Smooth muscle cell (in vitro differentiated cells): ENCODE measurements at regions not wholly inside any gene's neighbourhood (a gene's known extent, or its start where the extent isn't known, plus 50 kb on each side); places are given as distances from the start of the nearest gene placed in this dataset.

Source experiments
- DNase-seq: peaks from one replicate; lab custom pipeline; 2025; ENCODE audit not compliant: unreplicated experiment; lab: John Stamatoyannopoulos, UW
- H2AFZ ChIP-seq: fragments of 200-600 bp; sonication (generic); 2 replicates; pipeline ENCODE4 v1.6.0; 2016; ENCODE audit warnings: antibody characterized with exemption, low read depth, mild to moderate bottlenecking
- H3F3A ChIP-seq: fragments of 200-600 bp; sonication (generic); 2 replicates; pipeline ENCODE4 v1.6.0; 2017; ENCODE audit warnings: antibody characterized with exemption, low read depth
- H3K27ac ChIP-seq: fragments of 200-600 bp; sonication (generic); 2 replicates; pipeline ENCODE4 v1.5.1; 2016; ENCODE audit warnings: low read depth, mild to moderate bottlenecking
- H3K27me3 ChIP-seq: fragments of 200-600 bp; sonication (generic); 2 replicates; pipeline ENCODE4 v1.6.1; 2016; ENCODE audit warnings: low read depth, mild to moderate bottlenecking
- H3K36me3 ChIP-seq: fragments of 200-600 bp; sonication (generic); 2 replicates; pipeline ENCODE4 v1.5.1; 2016; ENCODE audit warnings: low read depth
- H3K4me1 ChIP-seq: fragments of 200-600 bp; sonication (generic); 2 replicates; pipeline ENCODE4 v1.5.1; 2016; ENCODE audit warnings: low read depth
- H3K4me2 ChIP-seq: fragments of 200-600 bp; sonication (generic); 2 replicates; pipeline ENCODE4 v1.6.0; 2016; ENCODE audit warnings: mild to moderate bottlenecking
- H3K4me3 ChIP-seq: fragments of 200-600 bp; sonication (generic); 2 replicates; pipeline ENCODE4 v1.5.1; 2016; ENCODE audit warnings: mild to moderate bottlenecking
- H3K79me2 ChIP-seq: fragments of 200-600 bp; sonication (generic); 2 replicates; pipeline ENCODE4 v1.6.0; 2016; ENCODE audit warnings: low read depth, mild to moderate bottlenecking
- H3K9ac ChIP-seq: fragments of 200-600 bp; sonication (generic); 2 replicates; pipeline ENCODE4 v1.6.0; 2016; ENCODE audit warnings: low read depth
- H3K9me3 ChIP-seq: fragments of 200-600 bp; sonication (generic); replicated peaks from 2 replicates; pipeline ENCODE4 v1.5.1; 2016; ENCODE audit warnings: low read depth
- H4K20me1 ChIP-seq: fragments of 200-600 bp; sonication (generic); 2 replicates; pipeline ENCODE4 v1.6.0; 2016; ENCODE audit warnings: low read depth
- CTCF ChIP-seq: fragments of 200-600 bp; sonication (generic); IDR thresholded peaks from 2 replicates; pipeline ENCODE4 v1.5.1; 2017; ENCODE audit warnings: borderline replicate concordance, mild to moderate bottlenecking, antibody characterized with exemption; ENCODE audit not compliant: insufficient read depth, poor library complexity, severe bottlenecking
- WGBS: methylation state at CpG from one replicate; pipeline ENCODE4 v1.1.7; 2016; ENCODE audit warnings: low lambda C conversion rate; 5-methylcytosine and 5-hydroxymethylcytosine counted together

- Histone ChIP-seq H3K79me2 (no peaks in the 10 kb centered on the region), H3K4me2 (peak overlapping the region; percentile 17), H3K4me3 (no peak overlapping the region), H3K9ac (peak overlapping the region; percentile 72), H3K27me3 (no peaks in the 10 kb centered on the region), H3K27ac (peak overlapping the region; percentile 94), H3K4me1 (peaks cover 9% of the 10 kb centered on the region), H3F3A (peaks cover 16% of the 10 kb centered on the region), H2AFZ (peak overlapping the region; percentile 70), H3K9me3 (no peaks in the 10 kb centered on the region), H3K36me3 (no peaks in the 10 kb centered on the region), H4K20me1 (no peaks in the 10 kb centered on the region)
- 44% methylated on average over 6 of the region's 6 CpGs for WGBS
- no peak for TF ChIP-seq CTCF
- DNase-seq = no peak
Observed at GRCh38 chr9:91486699-91487497, 63.3 kb upstream of the NFIL3 start.

GRCh38 chr9:91485006-91485405, 61.4 kb upstream of the NFIL3 start:
- no peak overlapping the region for H3K4me3 ChIP-seq
- WGBS = 97% methylated on average over 5 of the region's 5 CpGs
- H4K20me1 ChIP-seq = no peaks in the 10 kb centered on the region
- H3K4me1 ChIP-seq = peaks cover 9% of the 10 kb centered on the region
- no peaks in the 10 kb centered on the region for H3K36me3 ChIP-seq
- H3K9ac ChIP-seq = no peak overlapping the region
- H3F3A ChIP-seq = peaks cover 16% of the 10 kb centered on the region
- no peak overlapping the region for H2AFZ ChIP-seq
- no peak for DNase-seq
- no peak overlapping the region for H3K27ac ChIP-seq
- no peak overlapping the region for H3K4me2 ChIP-seq
- H3K79me2 ChIP-seq = no peaks in the 10 kb centered on the region
- H3K9me3 ChIP-seq = no peaks in the 10 kb centered on the region
- TF ChIP-seq CTCF = no peak
- H3K27me3 ChIP-seq = no peaks in the 10 kb centered on the region

- no peak overlapping the region for H2AFZ ChIP-seq
Observed at GRCh38 chr9:91483835-91484234, 60.2 kb upstream of the NFIL3 start.

More at GRCh38 chr9:91483835-91484234, 60.2 kb upstream of the NFIL3 start:
- Histone ChIP-seq H3K9me3 (no peaks in the 10 kb centered on the region), H4K20me1 (no peaks in the 10 kb centered on the region), H3K27ac (peak overlapping the region; percentile 48), H3K36me3 (no peaks in the 10 kb centered on the region), H3K4me3 (no peak overlapping the region), H3F3A (peaks cover 10% of the 10 kb centered on the region), H3K9ac (peak overlapping the region; percentile 13), H3K4me2 (no peak overlapping the region), H3K27me3 (no peaks in the 10 kb centered on the region), H3K4me1 (peaks cover 9% of the 10 kb centered on the region), H3K79me2 (no peaks in the 10 kb centered on the region)
- TF ChIP-seq CTCF = no peak
- DNase-seq = no peak
- 98% methylated on average over 8 of the region's 8 CpGs for WGBS
